ENCODE measurements at regions not wholly inside any gene's neighbourhood (a gene's known extent, or its start where the extent isn't known, plus 50 kb on each side); places are given as distances from the start of the nearest gene placed in this dataset.

GRCh38 chr6:165999279-165999678 is 168.4 kb downstream of the TBXT start:
- H3K9ac ChIP-seq (ENCODE audit: low read depth in 1 of 2, low read length in 2 of 2) = no peak overlapping the region
- no peaks in the 10 kb centered on the region for H3K36me3 ChIP-seq (ENCODE audit: control insufficient read depth in 4 of 4, insufficient read depth in 3 of 4, low read depth in 1 of 4, low read length in 3 of 4)
- DNase-seq (ENCODE audit: low spot score) = no peak
- WGBS = 83% methylated on average over 8 of the region's 8 CpGs
- H3K4me1 ChIP-seq (ENCODE audit: control insufficient read depth in 4 of 4, insufficient read depth in 4 of 4, low read length in 3 of 4) = no peaks in the 10 kb centered on the region
- TF ChIP-seq TAF1 (conservative IDR thresholded peaks at IDR 0.05) (no peak), EGR1 (IDR thresholded peaks at IDR 0.05; ENCODE audit: low read depth in 2 of 2) (no peak), HNF4A (conservative IDR thresholded peaks at IDR 0.05) (no peak), RXRA (IDR thresholded peaks at IDR 0.05) (no peak), RAD21 (IDR thresholded peaks at IDR 0.05) (no peak), HNF4G (IDR thresholded peaks at IDR 0.05) (no peak), ZBTB33 (IDR thresholded peaks at IDR 0.05) (no peak)
- H3K27ac ChIP-seq (ENCODE audit: low read depth in 1 of 2, low read length in 2 of 2) = no peak overlapping the region
- no peak overlapping the region for H3K4me3 ChIP-seq (ENCODE audit: low read depth in 1 of 3, low read length in 3 of 3)
- H3K27me3 ChIP-seq (ENCODE audit: control insufficient read depth in 4 of 4, insufficient read depth in 4 of 4, low read length in 3 of 4) = peaks cover 0 to 6% (median 0%) of the 10 kb centered on the region in 4 donors
- peaks cover 0 to 2% (median 0%) of the 10 kb centered on the region in 4 donors for H3K9me3 ChIP-seq (ENCODE audit: control insufficient read depth in 4 of 4, low read length in 3 of 4)

GRCh38 chr6:165998072-165998471 is 169.6 kb downstream of the TBXT start:
- H3K27me3 ChIP-seq (ENCODE audit: control insufficient read depth in 4 of 4, insufficient read depth in 4 of 4, low read length in 3 of 4) = peaks cover 0 to 2% (median 0%) of the 10 kb centered on the region in 4 donors
- no peak for DNase-seq (ENCODE audit: low spot score)
- 65% methylated on average over 3 of the region's 3 CpGs for WGBS

More at GRCh38 chr6:165998072-165998471, 169.6 kb downstream of the TBXT start:
- TF ChIP-seq HNF4A (conservative IDR thresholded peaks at IDR 0.05) (no peak), RXRA (IDR thresholded peaks at IDR 0.05) (no peak), ATF3 (IDR thresholded peaks at IDR 0.05) (no peak), FOXA1 (IDR thresholded peaks at IDR 0.05) (no peak), RAD21 (IDR thresholded peaks at IDR 0.05) (no peak), REST (IDR thresholded peaks at IDR 0.05) (no peak), TAF1 (conservative IDR thresholded peaks at IDR 0.05) (no peak), FOXA2 (IDR thresholded peaks at IDR 0.05) (no peak), HNF4G (IDR thresholded peaks at IDR 0.05) (no peak), GABPA (IDR thresholded peaks at IDR 0.05 in 1 of 2, conservative IDR thresholded peaks at IDR 0.05 in 1 of 2) (no peak), SP1 (IDR thresholded peaks at IDR 0.05) (no peak)
- TF ChIP-seq, protein P1, sequence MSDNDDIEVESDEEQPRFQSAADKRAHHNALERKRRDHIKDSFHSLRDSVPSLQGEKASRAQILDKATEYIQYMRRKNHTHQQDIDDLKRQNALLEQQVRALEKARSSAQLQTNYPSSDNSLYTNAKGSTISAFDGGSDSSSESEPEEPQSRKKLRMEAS (IDR thresholded peaks at IDR 0.05) = no peak
- Histone ChIP-seq H3K36me3 (ENCODE audit: control insufficient read depth in 4 of 4, insufficient read depth in 3 of 4, low read depth in 1 of 4, low read length in 3 of 4) (no peaks in the 10 kb centered on the region), H3K9ac (ENCODE audit: low read depth in 1 of 2, low read length in 2 of 2) (no peak overlapping the region), H3K9me3 (ENCODE audit: control insufficient read depth in 4 of 4, low read length in 3 of 4) (peaks cover 0 to 2% (median 0%) of the 10 kb centered on the region in 4 donors), H3K4me3 (ENCODE audit: low read depth in 1 of 3, low read length in 3 of 3) (no peak overlapping the region), H3K27ac (ENCODE audit: low read depth in 1 of 2, low read length in 2 of 2) (no peak overlapping the region), H3K4me1 (ENCODE audit: control insufficient read depth in 4 of 4, insufficient read depth in 4 of 4, low read length in 3 of 4) (no peaks in the 10 kb centered on the region)
